ENCODE measurements at regions not wholly inside any gene's neighbourhood (a gene's known extent, or its start where the extent isn't known, plus 50 kb on each side); places are given as distances from the start of the nearest gene placed in this dataset.

DNA sequence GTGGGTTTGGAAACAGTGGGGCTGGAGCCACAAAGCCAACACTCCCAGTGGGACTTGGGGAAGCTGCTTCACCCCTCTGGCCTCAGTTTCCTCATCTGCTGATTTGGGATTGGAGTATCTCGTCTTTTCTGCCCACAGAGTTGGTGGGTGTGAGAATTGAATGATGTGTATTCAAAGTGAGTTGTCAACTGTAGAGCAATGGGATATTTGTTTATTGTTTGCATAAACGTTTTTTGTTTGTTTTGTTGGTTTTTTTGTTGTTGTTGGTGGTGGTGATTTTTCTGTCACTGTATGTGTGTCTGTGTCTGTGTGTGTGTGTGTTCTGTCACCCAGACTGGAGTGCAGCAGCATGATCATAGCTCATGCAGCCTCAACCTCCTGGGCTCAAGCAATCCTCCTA is 542.0 kb downstream of the MIAT start:
- TF ChIP-seq SIN3A (IDR thresholded peaks at IDR 0.05; ENCODE audit: borderline replicate concordance, insufficient read depth, low read length) (no peak), POLR2AphosphoS5 (IDR thresholded peaks at IDR 0.05; ENCODE audit: low read depth, low read length) (no peak)

Data from PFSK-1 (cell line).